Epidermal melanocyte (primary cell): ENCODE measurements at regions not wholly inside any gene's neighbourhood (a gene's known extent, or its start where the extent isn't known, plus 50 kb on each side); places are given as distances from the start of the nearest gene placed in this dataset.

Experiments
- DNase-seq: peaks from one replicate; pipeline ENCODE4 v3.0.0; 2011; ENCODE audit warnings: low spot score; ENCODE audit not compliant: insufficient read length

DNA sequence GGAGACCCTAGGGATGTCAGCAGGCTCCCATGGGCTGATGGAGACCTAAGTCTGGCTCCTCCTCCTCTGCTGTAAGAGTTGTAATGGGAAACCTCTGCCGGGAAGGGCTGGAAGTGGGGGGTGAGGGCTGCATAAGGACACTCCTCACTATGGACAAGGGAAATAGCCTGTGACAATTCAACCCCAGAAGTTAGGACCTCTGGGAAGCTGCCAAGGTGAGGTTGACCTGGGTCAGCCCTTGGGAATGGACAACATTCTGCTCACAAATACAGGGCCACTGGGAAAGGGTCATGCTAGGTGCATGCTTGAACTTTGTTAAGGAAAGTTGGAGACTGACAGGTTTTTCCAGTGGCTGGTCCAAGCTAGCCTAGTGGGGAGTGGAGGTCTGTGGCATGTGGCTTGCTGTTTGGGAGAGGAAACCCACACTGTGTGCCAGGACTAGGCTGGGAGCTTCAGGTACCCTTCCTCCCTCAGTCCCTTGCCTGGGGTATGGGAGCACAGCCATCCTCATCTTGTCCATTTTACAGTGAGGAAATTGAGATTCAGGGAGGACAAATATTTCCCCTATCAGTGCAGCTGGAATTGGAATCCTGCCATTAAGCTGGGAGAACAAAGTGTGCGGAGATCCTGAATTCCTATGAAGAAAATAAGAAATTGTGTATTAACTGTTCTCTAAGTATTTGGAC lies 190.4 kb downstream of the SALL1 start:
- no peak for DNase-seq

DNA sequence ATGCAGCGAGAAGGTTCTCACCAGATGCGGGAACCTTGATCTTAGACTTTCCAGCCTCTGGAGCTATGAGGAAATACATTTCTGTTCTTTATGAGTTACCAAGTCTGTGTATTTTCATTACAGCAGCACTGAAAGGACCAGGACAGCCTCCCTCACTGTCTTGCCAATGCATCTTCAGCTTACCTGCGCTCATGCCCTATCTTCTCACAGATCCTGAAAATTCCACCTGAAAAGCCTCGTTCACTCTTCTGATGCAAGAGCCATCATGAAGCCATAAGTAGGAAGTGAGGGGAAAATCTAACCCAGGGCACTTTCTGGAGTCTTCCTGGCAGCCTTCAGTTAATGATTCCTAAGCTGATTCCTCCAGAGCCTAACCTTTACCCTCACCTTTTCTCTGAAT lies 194.0 kb downstream of the SALL1 start:
- DNase-seq, result no peak

DNA sequence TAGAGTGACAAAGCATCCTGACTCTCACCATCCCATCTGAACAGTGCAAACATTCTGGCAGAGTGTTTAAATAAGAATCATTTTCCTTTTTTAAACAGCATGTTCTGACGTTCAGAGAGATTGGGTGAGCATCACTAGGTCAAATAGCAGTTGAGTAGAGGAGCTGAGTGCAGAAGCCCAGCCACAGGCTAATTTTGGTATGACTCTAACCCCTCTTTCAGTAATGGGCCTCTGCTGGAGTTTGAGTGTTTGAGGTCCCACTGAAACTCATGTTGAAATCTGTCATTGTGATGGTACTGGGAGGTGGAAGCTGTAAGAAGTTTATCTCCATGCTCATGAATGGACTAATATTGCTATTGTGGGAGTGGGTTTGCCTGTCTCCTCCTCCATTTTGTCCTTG lies 194.4 kb downstream of the SALL1 start:
- DNase-seq, result no peak

GRCh38 chr16:50955311-50955710 lies 195.8 kb downstream of the SALL1 start:
- no peak for DNase-seq

DNA sequence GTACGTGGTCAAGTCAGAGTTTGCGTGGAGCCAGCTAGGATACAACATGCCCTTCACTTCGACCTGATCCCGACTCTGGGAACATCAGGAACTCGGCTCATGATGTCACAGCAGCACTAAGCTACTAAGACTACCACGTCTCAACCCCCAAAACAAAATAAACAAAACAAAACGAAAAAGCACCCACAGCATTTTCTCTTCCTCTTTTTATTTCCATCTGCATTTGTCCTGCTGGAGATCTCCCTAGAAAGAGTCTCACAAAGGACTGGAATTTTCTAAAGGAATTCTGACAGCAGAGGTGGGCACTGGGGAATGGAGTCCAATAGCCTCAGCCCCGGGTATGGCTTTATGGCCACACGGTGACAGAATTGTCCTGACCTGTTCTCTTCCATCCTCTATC lies 196.6 kb downstream of the SALL1 start:
- DNase-seq, result no peak

DNA sequence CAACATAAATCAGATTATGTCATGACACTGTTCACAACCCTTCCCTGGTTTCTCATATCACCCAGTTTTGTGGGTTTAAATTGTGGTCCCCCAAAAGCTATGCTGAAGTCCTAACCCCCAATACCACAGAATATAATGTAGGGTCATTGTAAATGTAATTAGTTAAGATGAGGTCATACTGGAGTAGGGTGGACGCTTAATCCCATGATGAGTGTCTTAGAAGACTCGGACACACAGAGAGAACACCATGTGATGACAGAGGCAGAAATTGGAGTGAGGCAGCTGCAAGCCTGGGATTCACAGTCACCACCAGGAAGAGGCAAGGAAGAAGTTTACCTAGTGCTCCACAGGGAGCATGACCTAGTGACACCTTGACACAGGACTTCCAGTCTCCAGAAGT lies 197.8 kb downstream of the SALL1 start:
- no peak for DNase-seq

DNA sequence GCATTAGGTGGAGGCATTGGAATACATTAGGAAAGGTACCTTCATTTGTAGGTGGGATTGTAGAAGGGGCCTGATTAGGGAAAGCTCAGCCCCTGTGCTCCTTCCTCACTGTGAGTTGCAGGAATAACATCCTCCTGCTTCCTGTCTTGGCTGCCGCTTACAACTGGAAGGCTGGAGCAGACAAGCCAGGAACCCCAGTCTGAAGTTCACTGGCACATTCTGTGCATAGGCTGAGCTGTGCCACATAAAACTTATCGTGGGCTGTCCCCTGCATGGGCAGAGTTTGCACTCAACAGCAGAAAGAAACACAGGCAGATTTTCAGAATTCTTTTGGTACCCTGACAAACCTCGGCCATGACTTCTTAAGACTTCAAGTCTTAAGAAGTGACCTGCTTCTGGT lies 200.1 kb downstream of the SALL1 start:
- no peak for DNase-seq

- no peak for DNase-seq
Measured at GRCh38 chr16:50948268-50948930, 202.7 kb downstream of the SALL1 start.

DNA sequence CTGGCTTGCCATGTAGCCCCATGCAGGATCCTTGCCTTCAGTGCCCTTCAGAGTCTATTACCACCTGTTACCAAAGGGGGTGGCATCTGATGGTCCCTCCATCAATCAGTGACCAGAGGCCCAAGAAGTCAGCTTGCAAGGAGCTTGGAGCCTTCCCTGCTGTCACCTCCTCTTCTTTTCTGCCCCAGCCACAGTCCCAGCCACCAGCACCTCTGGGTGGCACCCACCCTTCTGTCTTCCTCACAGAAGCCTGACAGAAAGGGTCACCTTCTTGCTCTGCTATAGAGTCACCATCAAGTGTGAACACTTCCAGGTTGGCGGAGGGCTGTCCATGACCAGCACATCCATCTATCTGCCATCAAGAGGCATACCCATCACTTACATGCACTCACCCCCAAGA lies 203.2 kb downstream of the SALL1 start:
- no peak for DNase-seq

DNA sequence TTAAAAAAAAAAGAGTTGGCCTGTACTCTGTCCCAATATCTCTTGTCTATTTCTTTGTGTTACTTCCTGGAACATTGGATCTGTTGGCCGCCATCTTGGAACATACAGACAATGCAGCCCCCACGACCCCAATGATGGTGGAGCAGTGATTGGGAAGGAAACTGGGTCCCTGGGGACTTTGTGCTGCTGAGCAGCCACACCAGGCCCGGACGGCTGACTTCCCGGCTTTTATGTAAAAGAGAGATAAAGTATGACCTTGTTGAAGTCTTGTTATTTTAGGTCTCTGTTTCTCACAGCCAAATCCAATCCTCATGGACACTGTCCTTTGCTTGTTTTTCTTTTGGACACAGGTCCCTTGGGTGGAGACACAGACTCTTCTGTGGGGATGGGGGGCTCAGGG lies 204.5 kb downstream of the SALL1 start:
- DNase-seq, result no peak

DNA sequence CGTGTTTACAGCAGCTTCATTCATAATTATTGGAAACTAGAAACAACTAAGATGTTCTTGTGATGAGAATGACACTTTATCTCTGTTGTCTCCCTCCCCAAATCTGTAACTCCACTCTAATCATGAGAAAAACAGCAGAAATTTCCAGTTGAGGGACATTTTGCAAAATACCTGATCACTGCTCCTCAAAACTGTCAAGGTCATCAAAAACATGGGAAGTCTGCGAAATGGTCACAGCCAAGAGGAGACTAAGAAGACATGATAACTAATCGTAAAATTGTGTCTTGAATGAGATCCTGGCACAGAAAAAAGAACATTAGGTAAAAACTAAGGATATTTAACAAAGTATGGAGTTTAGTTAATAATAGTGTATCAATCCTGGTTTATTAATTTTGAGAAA lies 204.2 kb downstream of the CYLD start:
- DNase-seq, result no peak

DNA sequence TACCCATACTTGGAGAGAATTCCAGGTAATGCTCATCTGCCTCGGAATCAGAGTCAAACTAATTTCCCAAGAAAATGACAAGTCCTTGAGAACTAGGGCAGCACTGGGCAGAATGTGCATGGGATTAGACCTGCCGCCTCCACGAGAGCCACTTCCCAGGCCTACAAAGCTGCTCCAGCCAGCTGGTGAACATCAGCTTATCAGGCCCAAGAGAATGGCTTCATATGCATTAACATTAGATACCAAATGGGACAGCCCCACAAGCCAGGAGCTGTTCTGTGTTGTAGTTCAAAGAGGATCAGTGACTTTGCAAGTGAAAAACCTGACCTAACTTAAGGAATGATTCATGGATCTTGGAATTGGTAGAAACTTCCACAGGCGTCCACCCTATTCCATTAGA lies 203.3 kb downstream of the CYLD start:
- DNase-seq, result no peak

DNA sequence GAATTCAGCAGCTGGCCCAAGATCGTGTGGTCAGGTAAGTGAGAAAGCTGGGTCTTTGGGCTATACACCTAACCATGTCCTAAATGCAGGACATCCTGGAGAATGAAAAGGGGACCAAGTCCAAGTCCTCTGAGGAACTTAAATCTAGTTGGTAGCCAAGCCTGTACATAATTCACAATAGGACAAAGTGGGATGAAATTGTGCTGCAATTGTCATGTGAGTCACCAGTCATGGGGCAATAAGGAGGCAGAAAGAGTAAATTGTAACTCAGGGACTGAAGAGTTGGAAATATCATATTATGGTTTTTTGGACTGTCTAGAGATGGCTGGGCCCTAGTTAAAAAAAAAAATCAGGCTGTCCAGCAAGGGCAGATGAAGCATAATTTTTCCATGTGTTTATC lies 202.6 kb downstream of the CYLD start:
- no peak for DNase-seq

- peak; percentile 20 for DNase-seq
Measured at GRCh38 chr16:50944033-50944432, 202.1 kb downstream of the CYLD start.

DNA sequence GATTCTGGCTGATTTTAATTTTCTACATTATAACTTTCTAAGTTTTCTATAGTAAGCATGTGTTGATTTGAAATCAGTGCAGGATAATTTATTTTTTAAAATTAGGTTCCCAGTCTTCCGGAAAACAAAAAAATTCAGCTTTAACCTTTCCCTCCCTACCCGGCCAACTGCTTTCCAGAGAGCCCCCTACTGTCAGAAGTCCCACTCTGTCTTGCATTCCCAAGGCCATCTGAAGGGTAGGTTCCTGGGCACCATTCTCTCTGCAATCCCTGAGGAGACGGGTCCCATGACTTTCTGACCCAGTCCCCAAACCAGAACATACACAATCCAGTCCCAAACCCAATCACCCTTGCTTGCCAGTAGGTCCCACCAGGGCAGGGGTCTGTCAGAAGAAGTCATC lies 200.3 kb downstream of the CYLD start:
- DNase-seq, result no peak

DNA sequence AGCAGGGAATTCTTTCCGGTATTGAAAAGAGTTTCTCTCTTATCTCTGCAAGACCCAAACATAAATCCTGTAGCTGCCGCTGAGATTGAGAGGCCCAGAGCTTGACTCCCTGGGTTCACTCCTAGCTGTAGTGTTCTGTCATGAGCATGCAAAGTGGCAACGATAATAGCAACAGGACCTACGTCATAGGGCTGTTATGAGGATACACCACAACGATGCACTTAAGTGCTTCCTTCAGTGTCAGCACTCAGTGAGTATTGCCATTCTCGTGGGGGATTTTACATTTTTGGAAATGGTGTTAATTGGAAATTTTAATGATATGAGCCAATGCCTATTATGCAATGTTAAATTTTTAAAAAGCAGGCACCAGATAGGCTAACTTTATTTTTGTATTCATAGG lies 199.8 kb downstream of the CYLD start:
- DNase-seq, result no peak

- no peak for DNase-seq
Measured at GRCh38 chr16:50940275-50940854, 198.5 kb downstream of the CYLD start.

DNA sequence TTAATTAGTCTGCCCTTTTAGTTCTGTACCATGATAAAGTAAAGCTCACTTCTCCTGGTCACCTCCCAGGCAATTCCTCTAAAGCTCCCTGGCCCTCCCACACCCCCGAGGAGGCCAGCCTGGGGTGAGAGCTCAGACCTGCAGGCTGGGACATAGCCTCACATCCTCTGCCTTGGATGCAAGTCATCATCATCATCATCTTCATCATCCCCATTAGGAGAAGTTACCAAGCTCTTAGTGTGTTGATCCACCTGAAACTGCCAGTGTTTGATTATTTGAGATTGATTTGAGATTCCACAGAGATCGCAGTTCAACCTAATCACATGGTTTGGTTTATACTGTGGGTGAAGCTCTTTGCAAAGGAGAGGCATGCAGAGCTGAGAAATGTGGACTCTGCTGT lies 197.5 kb downstream of the CYLD start:
- DNase-seq, result no peak

GRCh38 chr16:50938932-50939331 lies 197.0 kb downstream of the CYLD start:
- no peak for DNase-seq

DNA sequence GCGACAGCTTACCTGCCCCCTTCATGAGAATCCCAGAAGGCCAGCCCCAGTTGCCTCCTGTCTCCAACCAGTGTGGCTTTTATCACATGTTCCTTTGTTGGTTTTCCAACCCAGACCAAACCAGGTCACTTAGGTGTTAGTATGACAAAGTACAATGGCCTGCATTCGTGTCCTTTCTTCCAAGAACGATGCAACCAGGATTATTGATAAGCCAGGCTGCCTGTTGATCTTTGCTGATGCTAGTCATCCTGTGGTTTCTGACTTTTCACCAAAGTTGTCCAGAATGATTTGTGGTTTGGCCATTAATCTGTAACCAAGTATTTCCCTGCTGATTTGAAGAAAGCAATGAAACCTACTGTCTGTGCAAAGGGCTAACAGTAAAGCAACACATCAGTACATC lies 191.4 kb downstream of the CYLD start:
- DNase-seq, result no peak

- no peak for DNase-seq
Measured at GRCh38 chr16:50932348-50932935, 190.6 kb downstream of the CYLD start.

DNA sequence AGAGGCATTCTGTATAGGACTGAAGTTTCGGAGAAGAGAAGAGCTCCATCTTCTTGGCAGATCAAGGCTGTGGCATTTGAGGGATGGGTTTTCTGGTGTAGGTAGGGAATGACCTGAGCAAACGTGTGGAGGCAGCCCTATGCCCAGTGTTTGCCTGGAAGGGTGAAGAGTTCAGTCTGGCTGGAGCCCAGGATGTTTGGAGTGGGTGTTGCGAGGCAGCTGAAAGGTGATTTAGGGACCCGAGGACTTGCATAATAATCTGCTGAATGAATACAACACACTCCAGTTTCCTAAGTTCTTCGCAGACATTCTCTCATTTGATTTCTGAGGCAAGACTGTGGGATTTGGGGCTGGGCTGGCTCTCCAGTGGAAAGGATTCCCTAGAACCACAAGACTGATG lies 186.2 kb downstream of the CYLD start:
- DNase-seq, result no peak
